ENCODE measurements at regions not wholly inside any gene's neighbourhood (a gene's known extent, or its start where the extent isn't known, plus 50 kb on each side); places are given as distances from the start of the nearest gene placed in this dataset.

GRCh38 chr4:79017481-79017880 is 78.2 kb upstream of the PAQR3 start (continued):
- TF ChIP-seq EZH2 (IDR thresholded peaks at IDR 0.05; ENCODE audit: borderline replicate concordance, low read depth, low read length) (no peak), CBX1 (IDR thresholded peaks at IDR 0.05; ENCODE audit: low read depth) (no peak), ZNF785 (CRISPR knock-in tag; IDR thresholded peaks at IDR 0.05) (no peak)

GRCh38 chr4:79016878-79017277 is 77.6 kb upstream of the PAQR3 start:
- H2AFZ ChIP-seq (ENCODE audit: low read depth, low read length), result no peak overlapping the region
- FAIRE-seq (no peak), ATAC-seq (no peak), DNase-seq (ENCODE audit: extremely low read depth in 1 of 4, low spot score in 3 of 4) (no peak)
- no peaks in the 10 kb centered on the region for H4K20me1 ChIP-seq (replicated peaks; ENCODE audit: control insufficient read depth, insufficient read depth, low read length)
- intact Hi-C loops (cut with micrococcal nuclease) (no loop called here), in situ Hi-C loops (cut with MboI) (no loop called here)
- no peaks in the 10 kb centered on the region for H3K79me2 ChIP-seq (ENCODE audit: control insufficient read depth, insufficient read depth, low read length)
- no peak overlapping the region for H3K4me3 ChIP-seq
- H3K9ac ChIP-seq (ENCODE audit: insufficient read depth in 1 of 2, low read depth in 2 of 2, low read length in 2 of 2), result no peak overlapping the region
- POLR2A ChIA-PET, result no interaction called here
- H3K27me3 ChIP-seq (ENCODE audit: control insufficient read depth in 2 of 2, insufficient read depth in 2 of 2, low read length in 2 of 2), result no peaks in the 10 kb centered on the region; a peak in 1 of 5 replicates
- no peak overlapping the region for H3K4me2 ChIP-seq (ENCODE audit: insufficient read depth, low read length)
- no peak overlapping the region for H3K27ac ChIP-seq (ENCODE audit: extremely low read depth, low read depth, low read length)
- CTCF ChIA-PET (ENCODE audit: low intra/inter-chr PET ratio), result no interaction called here
- no TSS peak for BruUV-seq (replicated peaks)
- no peaks in the 10 kb centered on the region for H3K4me1 ChIP-seq (replicated peaks in 1 of 2; ENCODE audit: control insufficient read depth in 2 of 2, insufficient read depth in 2 of 2, low read length in 2 of 2)
- no peaks in the 10 kb centered on the region for H3K9me3 ChIP-seq (replicated peaks; ENCODE audit: control insufficient read depth, insufficient read depth, low read depth, low read length)
- TF ChIP-seq ETV1 (tag; conservative IDR thresholded peaks at IDR 0.05; ENCODE audit: low read depth), result no peak
- TF ChIP-seq NCOA4 (IDR thresholded peaks at IDR 0.05; ENCODE audit: partially characterized antibody), result no peak
- no peaks in the 10 kb centered on the region; the same call in 2 of the 3 replicates for H3K36me3 ChIP-seq (ENCODE audit: control insufficient read depth, insufficient read depth, low read length)
- WGBS (ENCODE audit: insufficient coverage, low coverage, missing lambda C conversion rate), result 29% methylated on average over 3 of the region's 3 CpGs
- no peaks in the 10 kb centered on the region for H3K9me1 ChIP-seq (ENCODE audit: control insufficient read depth, insufficient read depth, low read length)

- H3K9me3 ChIP-seq (replicated peaks; ENCODE audit: control insufficient read depth, insufficient read depth, low read depth, low read length), result no peaks in the 10 kb centered on the region
- no peak overlapping the region for H2AFZ ChIP-seq (ENCODE audit: low read depth, low read length)
- no peak overlapping the region for H3K4me3 ChIP-seq
- H3K9ac ChIP-seq (ENCODE audit: insufficient read depth in 1 of 2, low read depth in 2 of 2, low read length in 2 of 2), result no peak overlapping the region
- no peaks in the 10 kb centered on the region; the same call in 2 of the 3 replicates for H3K36me3 ChIP-seq (ENCODE audit: control insufficient read depth, insufficient read depth, low read length)
- FAIRE-seq, result no peak
- CTCF ChIA-PET (ENCODE audit: low intra/inter-chr PET ratio), result no interaction called here
- no peaks in the 10 kb centered on the region for H3K4me1 ChIP-seq (replicated peaks in 1 of 2; ENCODE audit: control insufficient read depth in 2 of 2, insufficient read depth in 2 of 2, low read length in 2 of 2)
- no peak for ATAC-seq
- in situ Hi-C loops (cut with MboI) (no loop called here), intact Hi-C loops (cut with micrococcal nuclease) (no loop called here)
- POLR2A ChIA-PET, result no interaction called here
- DNase-seq (ENCODE audit: extremely low read depth in 1 of 4, low spot score in 3 of 4), result no peak
- WGBS (ENCODE audit: insufficient coverage, low coverage, missing lambda C conversion rate), result 8% methylated on average over 2 of the region's 2 CpGs
- no peaks in the 10 kb centered on the region for H3K9me1 ChIP-seq (ENCODE audit: control insufficient read depth, insufficient read depth, low read length)
- H3K27ac ChIP-seq (ENCODE audit: extremely low read depth, low read depth, low read length), result no peak overlapping the region
- no peaks in the 10 kb centered on the region for H4K20me1 ChIP-seq (replicated peaks; ENCODE audit: control insufficient read depth, insufficient read depth, low read length)
- BruUV-seq (replicated peaks), result no TSS peak
- no peaks in the 10 kb centered on the region; a peak in 1 of 5 replicates for H3K27me3 ChIP-seq (ENCODE audit: control insufficient read depth in 2 of 2, insufficient read depth in 2 of 2, low read length in 2 of 2)
- no peak overlapping the region for H3K4me2 ChIP-seq (ENCODE audit: insufficient read depth, low read length)
- H3K79me2 ChIP-seq (ENCODE audit: control insufficient read depth, insufficient read depth, low read length), result no peaks in the 10 kb centered on the region
- TF ChIP-seq ARHGAP35 (IDR thresholded peaks at IDR 0.05; ENCODE audit: partially characterized antibody), result no peak
- no peak for TF ChIP-seq ZNF12 (CRISPR knock-in tag; IDR thresholded peaks at IDR 0.05)
- TF ChIP-seq ELK3 (CRISPR knock-in tag; IDR thresholded peaks at IDR 0.05), result no peak
- no peak for TF ChIP-seq ZNF23 (CRISPR knock-in tag; IDR thresholded peaks at IDR 0.05)
- no peak for TF ChIP-seq DDX20 (tag; IDR thresholded peaks at IDR 0.05; ENCODE audit: low read depth)
- no peak for TF ChIP-seq CREBBP (IDR thresholded peaks at IDR 0.05; ENCODE audit: low read depth, low read length)
- no peak for TF ChIP-seq MAX (CRISPR knock-in tag; IDR thresholded peaks at IDR 0.05)
- no peak for TF ChIP-seq SNIP1 (IDR thresholded peaks at IDR 0.05; ENCODE audit: low read depth)
- TF ChIP-seq RBM22 (IDR thresholded peaks at IDR 0.05; ENCODE audit: low read depth, low read length, poor library complexity, severe bottlenecking), result no peak
- no peak for TF ChIP-seq NFRKB (IDR thresholded peaks at IDR 0.05; ENCODE audit: low read depth)
- no peak for TF ChIP-seq HLTF (IDR thresholded peaks at IDR 0.05)
Observed at GRCh38 chr4:79015411-79015810, 76.2 kb upstream of the PAQR3 start.

Data from K562 (cell line).